Astrocyte of the hippocampus (primary cell): ENCODE measurements at regions not wholly inside any gene's neighbourhood (a gene's known extent, or its start where the extent isn't known, plus 50 kb on each side); places are given as distances from the start of the nearest gene placed in this dataset.
"Not testable (repeated sequence)": the region's sequence is repeated elsewhere in the genome, so short reads cannot be mapped to it uniquely, and the experiment has no call there.

Source experiments
- DNase-seq: peaks from one replicate; pipeline ENCODE4 v3.0.0; 2011; ENCODE audit warnings: low read depth, low spot score

GRCh38 chr12:74595696-74596095, 58.1 kb downstream of the ATXN7L3B start:
- DNase-seq: no peak

- DNase-seq: no peak
These were observed 61.2 kb downstream of the ATXN7L3B start for GRCh38 chr12:74598819-74599218.

GRCh38 chr12:74599932-74600331, 62.3 kb downstream of the ATXN7L3B start:
- no peak for DNase-seq

- DNase-seq: not testable (repeated sequence)
These were observed 63.2 kb downstream of the ATXN7L3B start for GRCh38 chr12:74600817-74601216.

GRCh38 chr12:74602881-74603672, 65.4 kb downstream of the ATXN7L3B start:
- no peak for DNase-seq

- DNase-seq: no peak
These were observed 70.7 kb downstream of the ATXN7L3B start for GRCh38 chr12:74608231-74608775.

- no peak for DNase-seq
These were observed 73.1 kb downstream of the ATXN7L3B start for GRCh38 chr12:74610711-74611110.

GRCh38 chr12:74614426-74614825, 76.8 kb downstream of the ATXN7L3B start:
- no peak for DNase-seq

- no peak for DNase-seq
These were observed 81.4 kb downstream of the ATXN7L3B start for GRCh38 chr12:74619084-74619483.

- no peak for DNase-seq
These were observed 82.2 kb downstream of the ATXN7L3B start for GRCh38 chr12:74619884-74620283.

GRCh38 chr12:74620921-74621320, 83.3 kb downstream of the ATXN7L3B start:
- no peak for DNase-seq

GRCh38 chr12:74624201-74624600, 86.6 kb downstream of the ATXN7L3B start:
- DNase-seq: no peak

GRCh38 chr12:74626397-74626796, 88.8 kb downstream of the ATXN7L3B start:
- no peak for DNase-seq

- no peak for DNase-seq
These were observed 103.6 kb downstream of the ATXN7L3B start for GRCh38 chr12:74641262-74641661.

- no peak for DNase-seq
These were observed 104.1 kb downstream of the ATXN7L3B start for GRCh38 chr12:74641694-74642093.

- no peak for DNase-seq
These were observed 107.0 kb downstream of the ATXN7L3B start for GRCh38 chr12:74644681-74645080.

GRCh38 chr12:74646831-74647230, 109.2 kb downstream of the ATXN7L3B start:
- peak; percentile 20 for DNase-seq

- no peak for DNase-seq
These were observed 109.6 kb downstream of the ATXN7L3B start for GRCh38 chr12:74647256-74647655.

GRCh38 chr12:74656251-74656650, 118.6 kb downstream of the ATXN7L3B start:
- DNase-seq: no peak

- DNase-seq: no peak
These were observed 122.8 kb downstream of the ATXN7L3B start for GRCh38 chr12:74660442-74660841.

- no peak for DNase-seq
These were observed 126.3 kb downstream of the ATXN7L3B start for GRCh38 chr12:74663958-74664357.

GRCh38 chr12:74665690-74666089, 128.1 kb downstream of the ATXN7L3B start:
- DNase-seq: no peak

GRCh38 chr12:74671421-74671820, 133.8 kb downstream of the ATXN7L3B start:
- DNase-seq: no peak
